A673 (cell line): ENCODE measurements at regions not wholly inside any gene's neighbourhood (a gene's known extent, or its start where the extent isn't known, plus 50 kb on each side); places are given as distances from the start of the nearest gene placed in this dataset.

Source experiments
- BruUV-seq: library from RNA; stranded (reverse); fragments of 400-500 nt; replicated peaks from 2 replicates; lab custom pipeline; 2021; lab: Mats Ljungman, UMichigan
- CTCF ChIA-PET: fragments of 300-600 bp; sonication (Branson Sonifier 250); formaldehyde crosslinking; loops from one replicate; lab custom pipeline; 2022; ENCODE audit warnings: antibody characterized with exemption; lab: Charles Lee
- POLR2A ChIA-PET: fragments of 300-600 bp; sonication (Branson Sonifier 250); formaldehyde crosslinking; loops from one replicate; lab custom pipeline; 2022; ENCODE audit warnings: antibody characterized with exemption; ENCODE audit not compliant: low non-redundant PET; lab: Charles Lee
- DNase-seq: peaks from one replicate; pipeline ENCODE4 v3.0.0-alpha.2; 2015; ENCODE audit warnings: low spot score
- H3K27ac ChIP-seq: fragments of 200-600 bp; sonication (generic); 2 replicates; pipeline ENCODE4 v1.5.1; 2016; ENCODE audit warnings: mixed run types, low read depth, mild to moderate bottlenecking, mixed read lengths, antibody characterized with exemption, low read length; ENCODE audit not compliant: poor library complexity, severe bottlenecking
- H3K27me3 ChIP-seq: fragments of 200-600 bp; sonication (generic); replicated peaks from 2 replicates; pipeline ENCODE4 v1.6.1; 2017; ENCODE audit warnings: mixed run types, low read depth, mild to moderate bottlenecking, mixed read lengths, antibody characterized with exemption, low read length; ENCODE audit not compliant: insufficient read depth, poor library complexity
- H3K36me3 ChIP-seq: fragments of 200-600 bp; sonication (generic); 2 replicates; pipeline ENCODE4 v1.6.1; 2016; ENCODE audit warnings: mixed run types, mild to moderate bottlenecking, mixed read lengths, antibody characterized with exemption, low read length; ENCODE audit not compliant: insufficient read depth, poor library complexity, severe bottlenecking
- H3K4me1 ChIP-seq: fragments of 200-600 bp; sonication (generic); 2 replicates; pipeline ENCODE4 v1.6.1; 2017; ENCODE audit warnings: mixed run types, mild to moderate bottlenecking, mixed read lengths, antibody characterized with exemption, low read length; ENCODE audit not compliant: insufficient read depth, poor library complexity, severe bottlenecking
- H3K4me3 ChIP-seq: fragments of 200-600 bp; sonication (generic); 2 replicates; pipeline ENCODE4 v1.5.1; 2016; ENCODE audit warnings: low read depth, mixed run types, mild to moderate bottlenecking, mixed read lengths, low read length; ENCODE audit not compliant: poor library complexity, severe bottlenecking
- H3K9me3 ChIP-seq: fragments of 200-600 bp; sonication (generic); 2 replicates; pipeline ENCODE4 v1.6.1; 2016; ENCODE audit warnings: mixed run types, low read depth, mild to moderate bottlenecking, mixed read lengths, antibody characterized with exemption, low read length; ENCODE audit not compliant: poor library complexity, severe bottlenecking
- CTCF ChIP-seq: fragments of 300-800, 200-600 bp; sonication (generic); conservative IDR thresholded peaks from 2 replicates; pipeline ENCODE4 v1.5.1; 2017; ENCODE audit warnings: low read depth, mild to moderate bottlenecking, antibody characterized with exemption, low read length, moderate library complexity, mixed read lengths
- EZH2 ChIP-seq: fragments of 200-600 bp; sonication (generic); IDR thresholded peaks from 2 replicates; pipeline ENCODE4 v1.6.1; 2017; ENCODE audit warnings: borderline replicate concordance, low read depth, mild to moderate bottlenecking, mixed read lengths, antibody characterized with exemption, low read length; ENCODE audit not compliant: poor library complexity, severe bottlenecking
- intact Hi-C: fragments of 100-400 bp; cut with micrococcal nuclease; formaldehyde crosslinking; loops from one replicate; pipeline ENCODE4 v1.10.0; 2022; ENCODE audit not compliant: unreplicated experiment

GRCh38 chr2:16207611-16208010 is 267.3 kb downstream of the MYCN start:
- no peak for TF ChIP-seq CTCF
- no peak for TF ChIP-seq EZH2
- intact Hi-C loops = no loop called here
- H3K27ac ChIP-seq = no peak overlapping the region
- H3K4me3 ChIP-seq = no peak overlapping the region
- ChIA-PET POLR2A (no interaction called here), CTCF (no interaction called here)
- H3K36me3 ChIP-seq = no peaks in the 10 kb centered on the region
- H3K9me3 ChIP-seq = no peaks in the 10 kb centered on the region
- no peaks in the 10 kb centered on the region for H3K27me3 ChIP-seq
- no peak for DNase-seq
- no peaks in the 10 kb centered on the region for H3K4me1 ChIP-seq
- BruUV-seq = no TSS peak

- ChIA-PET CTCF (no interaction called here), POLR2A (no interaction called here)
- H3K4me1 ChIP-seq = peaks cover 3% of the 10 kb centered on the region
- no peaks in the 10 kb centered on the region for H3K36me3 ChIP-seq
- H3K27ac ChIP-seq = no peak overlapping the region
- H3K27me3 ChIP-seq = no peaks in the 10 kb centered on the region
- intact Hi-C loops = no loop called here
- no peaks in the 10 kb centered on the region for H3K9me3 ChIP-seq
- DNase-seq = no peak
- no peak overlapping the region for H3K4me3 ChIP-seq
- TF ChIP-seq EZH2 = no peak
- no peak for TF ChIP-seq CTCF
- BruUV-seq = no TSS peak
These were observed 266.8 kb downstream of the MYCN start for GRCh38 chr2:16207151-16207550.

GRCh38 chr2:16206191-16206944 is 266.0 kb downstream of the MYCN start:
- Histone ChIP-seq H3K4me1 (peaks cover 6% of the 10 kb centered on the region), H3K9me3 (no peaks in the 10 kb centered on the region), H3K4me3 (no peak overlapping the region), H3K27me3 (no peaks in the 10 kb centered on the region), H3K27ac (no peak overlapping the region), H3K36me3 (no peaks in the 10 kb centered on the region)
- intact Hi-C loops = no loop called here
- POLR2A ChIA-PET = no interaction called here
- DNase-seq = no peak
- CTCF ChIA-PET = no interaction called here
- no TSS peak for BruUV-seq
- no peak for TF ChIP-seq CTCF
- TF ChIP-seq EZH2 = no peak
